Erythroblast (primary cell): ENCODE measurements at regions not wholly inside any gene's neighbourhood (a gene's known extent, or its start where the extent isn't known, plus 50 kb on each side); places are given as distances from the start of the nearest gene placed in this dataset.

ENCODE experiments used
- GATA1 ChIP-seq: IDR thresholded peaks from 2 replicates; pipeline ENCODE4 v1.6.1; 2011; ENCODE audit warnings: low read depth, mild to moderate bottlenecking, control low read depth, low read length, moderate library complexity
- POLR2A ChIP-seq: IDR thresholded peaks from 2 replicates; pipeline ENCODE4 v1.6.1; 2011; ENCODE audit warnings: mild to moderate bottlenecking, low read length

GRCh38 chr7:12031186-12031585 is 179.9 kb upstream of the TMEM106B start:
- TF ChIP-seq GATA1 (no peak), POLR2A (no peak)
